Activated CD4-positive, CD25-positive, alpha-beta regulatory T cell (primary cell): ENCODE measurements at regions not wholly inside any gene's neighbourhood (a gene's known extent, or its start where the extent isn't known, plus 50 kb on each side); places are given as distances from the start of the nearest gene placed in this dataset.

ENCODE experiments used
- DNase-seq, 4 experiments: peaks; one replicate each; lab custom pipeline; 2025; lab: John Stamatoyannopoulos, UW

DNA sequence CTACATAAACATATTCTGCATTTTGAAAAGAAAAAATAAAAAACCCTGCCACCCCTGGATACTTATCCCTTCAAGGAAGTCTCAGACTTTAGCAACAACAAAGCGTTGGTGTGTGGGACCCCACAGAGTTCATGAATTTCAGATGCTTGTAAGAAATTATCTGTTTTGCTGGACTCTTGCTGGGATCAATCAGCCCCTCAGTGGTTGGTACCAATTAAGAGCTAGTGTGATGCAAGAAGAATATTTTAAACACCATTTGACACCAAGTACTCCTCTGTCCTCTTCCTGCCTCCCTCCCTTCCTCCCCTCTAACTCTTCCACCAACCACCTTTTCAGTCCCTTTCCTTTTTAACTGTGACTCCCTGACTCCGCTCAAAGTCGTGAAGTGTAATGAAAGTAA, 51.5 kb downstream of the SST start:
- no peak for DNase-seq

DNA sequence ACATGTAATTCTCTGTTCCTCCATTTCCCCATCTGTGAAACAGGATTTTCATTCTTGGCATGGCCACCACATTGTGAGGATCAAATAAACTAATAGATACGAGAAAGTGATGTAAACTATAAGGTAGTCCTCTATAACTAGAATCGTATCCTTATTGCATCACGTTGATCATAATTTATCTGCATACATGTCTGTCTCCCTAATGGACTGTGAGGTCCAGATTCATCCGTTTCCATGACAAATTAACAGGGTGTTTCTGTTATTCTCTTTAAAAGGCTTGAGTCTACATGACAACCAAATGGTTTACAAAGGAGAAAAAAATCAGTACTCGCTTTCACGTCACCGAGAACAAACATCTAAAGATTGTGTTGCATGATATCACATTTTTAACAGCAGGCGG, 53.0 kb downstream of the SST start:
- DNase-seq = no peak

DNA sequence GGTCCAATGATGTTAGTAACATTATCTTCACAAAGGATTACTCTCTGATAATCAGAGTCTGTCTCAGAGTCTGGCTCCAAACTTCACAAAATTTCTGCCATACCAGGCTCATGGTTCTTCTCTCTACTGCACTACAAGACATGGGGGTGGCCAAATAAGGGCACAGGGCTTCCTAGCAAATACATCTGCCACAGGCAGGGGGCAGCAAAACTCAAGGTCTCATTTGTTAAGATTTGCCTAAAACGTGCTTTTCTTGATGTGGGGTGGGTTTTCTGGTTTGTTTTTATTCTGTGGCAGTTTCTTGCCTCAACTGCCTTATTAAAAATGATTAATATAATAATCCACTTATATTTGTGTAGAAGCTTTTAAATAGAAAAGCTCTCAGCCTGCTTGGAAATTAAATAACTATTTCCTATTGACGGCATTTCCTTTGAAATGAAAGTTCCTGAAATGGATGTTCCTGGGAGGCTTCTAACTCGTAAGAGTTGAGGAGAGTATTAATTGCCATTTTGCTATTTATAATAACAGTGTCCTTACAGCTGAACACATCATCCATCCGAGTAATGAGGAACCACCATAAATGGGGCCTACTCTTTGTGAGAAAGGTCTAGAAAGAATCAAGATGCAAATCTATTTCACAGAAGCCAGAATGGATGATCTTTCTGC, 53.8 kb downstream of the SST start:
- peak; percentile 3 to 13 (median 5) for DNase-seq

DNA sequence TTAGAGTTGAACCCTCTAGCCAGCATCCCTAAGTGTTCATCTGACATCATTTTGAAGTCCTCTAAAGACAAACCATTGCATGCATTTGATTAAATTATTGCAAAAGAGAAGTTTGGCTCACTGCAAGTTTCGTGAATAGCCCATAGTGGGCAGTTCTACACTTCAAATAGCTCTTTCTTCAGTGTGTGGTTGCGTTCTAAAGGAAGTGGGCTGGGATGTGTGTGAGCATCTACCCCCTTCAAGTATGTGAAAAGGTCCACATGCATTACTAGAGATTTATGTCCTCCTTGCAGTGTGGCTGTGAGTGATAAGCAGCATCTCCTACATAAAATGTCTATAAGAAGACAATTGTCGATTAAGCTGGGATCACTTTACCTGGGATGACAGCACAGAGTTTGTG, 54.6 kb downstream of the SST start:
- no peak for DNase-seq

DNA sequence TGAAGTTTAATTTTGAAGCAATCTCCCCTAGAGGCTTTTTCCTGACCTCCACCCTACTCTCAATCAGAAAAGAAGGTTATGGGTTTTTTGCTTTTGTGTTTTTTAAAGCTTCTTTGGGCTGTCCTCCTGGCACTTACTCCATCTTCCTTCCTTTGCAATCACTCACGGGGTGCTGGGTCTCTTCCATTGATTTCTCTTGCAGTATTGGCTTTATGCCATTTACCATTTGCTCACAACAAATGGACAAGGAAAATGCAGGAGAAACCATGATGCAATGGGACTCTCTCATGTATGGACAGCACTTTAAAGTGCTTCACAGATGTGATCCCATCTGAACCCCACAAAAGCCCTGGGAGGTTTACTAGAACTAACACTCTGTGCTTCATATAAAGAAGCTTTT, 57.5 kb downstream of the SST start:
- no peak for DNase-seq

DNA sequence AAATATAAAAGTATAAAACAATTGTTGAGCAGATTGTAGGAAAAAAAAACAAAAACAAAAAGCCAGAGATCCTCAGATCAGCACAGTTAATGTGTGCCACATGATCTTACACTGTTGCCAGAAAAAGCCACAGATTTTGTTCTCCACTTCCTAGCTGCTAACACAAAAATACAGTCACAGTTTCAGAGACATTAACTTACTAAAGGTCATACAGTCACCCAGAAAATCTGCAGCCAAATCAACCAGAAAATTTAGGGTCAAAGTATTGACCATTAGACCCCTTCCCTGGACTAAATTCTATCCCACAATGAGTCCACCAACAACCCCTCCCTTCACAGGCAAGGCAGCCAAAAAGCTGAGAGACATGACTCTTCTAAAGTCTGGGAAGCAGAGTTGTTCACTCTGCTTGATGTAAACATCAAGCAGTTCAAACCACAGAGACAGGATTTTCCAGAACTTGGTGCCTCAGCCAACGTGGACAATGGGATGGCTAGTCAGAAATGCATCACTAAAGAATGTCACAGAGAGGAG, 59.1 kb downstream of the SST start:
- no peak for DNase-seq

- no peak for DNase-seq
These were observed 75.9 kb downstream of the SST start for GRCh38 chr3:187594272-187594671.

DNA sequence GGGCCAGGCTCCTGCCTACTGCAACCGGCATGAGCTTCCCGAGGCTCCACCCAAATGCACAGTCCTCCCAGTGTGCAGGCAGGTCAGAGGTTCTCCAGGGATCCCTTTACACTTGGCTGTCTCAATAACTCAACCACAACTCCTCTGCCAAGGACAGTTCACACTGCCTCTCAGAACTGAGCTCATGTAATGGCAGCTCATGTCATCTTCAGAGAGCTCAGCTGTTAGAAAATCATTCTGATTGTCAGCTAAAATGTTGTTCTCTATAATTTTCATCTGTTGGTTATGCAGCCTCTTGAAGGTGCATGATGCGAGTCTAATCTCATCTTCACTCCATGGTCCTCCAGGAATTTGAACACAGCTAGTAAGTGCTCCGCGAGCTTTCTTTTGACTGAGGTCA, 76.7 kb downstream of the SST start:
- DNase-seq = no peak

DNA sequence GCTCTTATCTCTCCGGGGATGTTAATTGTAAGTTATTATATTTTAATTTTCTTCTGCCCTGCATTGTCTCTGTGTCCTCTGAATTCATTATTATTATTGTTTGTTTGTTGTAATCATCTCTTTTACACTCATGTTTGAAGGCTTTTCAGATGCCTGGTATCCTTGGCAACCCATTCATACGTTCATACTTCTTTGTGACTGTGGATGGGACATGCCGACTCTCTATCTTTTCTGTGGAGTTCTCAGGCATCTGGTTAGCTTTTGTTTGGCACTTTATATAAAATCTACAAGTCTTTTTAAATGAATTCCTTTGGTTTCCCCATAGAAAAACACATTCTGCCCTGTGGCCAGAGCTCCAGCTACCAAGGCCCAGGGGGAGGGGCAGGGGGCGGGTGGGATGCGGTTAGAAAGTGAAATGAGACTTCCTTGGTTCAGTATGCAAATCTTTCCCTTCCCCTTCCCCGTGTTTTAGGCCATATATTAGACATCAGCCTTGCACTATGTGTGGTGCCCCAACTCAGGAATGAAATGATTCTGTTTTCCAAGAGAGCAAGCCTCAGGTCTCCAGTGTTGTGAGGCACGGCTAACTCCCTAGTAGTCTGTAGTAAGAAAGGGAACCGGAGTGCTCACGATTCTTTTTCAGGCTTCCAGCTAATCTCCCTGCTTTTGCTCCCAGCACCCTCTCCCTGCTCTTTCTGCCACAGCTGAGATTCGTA, 79.2 kb downstream of the SST start:
- no peak for DNase-seq

GRCh38 chr3:187587076-187587475, 83.1 kb downstream of the SST start:
- no peak for DNase-seq

GRCh38 chr3:187586226-187586625, 84.0 kb downstream of the SST start:
- DNase-seq = no peak

GRCh38 chr3:187572441-187572840, 97.8 kb downstream of the SST start:
- DNase-seq = no peak

DNA sequence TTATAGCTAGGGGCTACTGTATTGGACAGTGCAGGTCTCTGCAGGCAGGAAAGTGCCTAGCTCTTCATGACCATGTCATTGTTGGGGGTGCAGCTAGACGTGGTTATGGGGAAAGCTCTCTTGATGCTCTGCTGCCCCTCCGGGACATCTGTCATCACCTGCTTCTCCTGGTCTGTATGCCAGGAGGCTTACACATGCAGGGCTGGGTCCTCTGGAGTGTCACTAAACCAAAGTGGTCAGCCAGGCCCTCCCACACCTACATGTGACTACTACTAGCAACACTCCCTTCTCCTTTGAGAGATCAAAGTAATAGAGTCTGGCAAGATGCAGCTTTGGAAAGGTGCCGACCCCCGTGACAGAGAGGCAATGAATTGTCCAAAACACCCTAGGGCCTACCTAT, 98.5 kb downstream of the SST start:
- no peak for DNase-seq

GRCh38 chr3:187570776-187571175, 99.4 kb downstream of the SST start:
- no peak for DNase-seq

DNA sequence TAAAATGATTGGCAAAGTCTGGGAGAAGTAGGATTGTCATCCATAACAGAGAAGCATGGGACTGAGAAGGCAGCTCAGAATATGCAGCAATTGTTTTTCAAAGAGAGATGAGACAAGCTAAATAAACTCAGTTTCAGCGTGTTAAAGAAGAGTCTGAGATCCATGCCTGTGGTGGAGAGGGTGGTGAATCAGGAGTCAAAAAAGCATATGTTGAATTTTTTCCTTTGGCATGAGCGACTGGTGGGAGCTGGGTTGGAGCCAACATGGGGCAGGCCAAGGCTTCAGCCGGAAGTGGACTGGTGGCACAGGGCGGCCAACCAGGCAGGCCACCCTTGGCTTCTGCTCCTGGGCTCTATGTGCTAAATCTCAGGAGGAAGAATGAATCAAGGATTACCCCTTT, 102.0 kb downstream of the SST start:
- DNase-seq = no peak

GRCh38 chr3:187567661-187568121, 102.5 kb downstream of the SST start:
- no peak for DNase-seq

DNA sequence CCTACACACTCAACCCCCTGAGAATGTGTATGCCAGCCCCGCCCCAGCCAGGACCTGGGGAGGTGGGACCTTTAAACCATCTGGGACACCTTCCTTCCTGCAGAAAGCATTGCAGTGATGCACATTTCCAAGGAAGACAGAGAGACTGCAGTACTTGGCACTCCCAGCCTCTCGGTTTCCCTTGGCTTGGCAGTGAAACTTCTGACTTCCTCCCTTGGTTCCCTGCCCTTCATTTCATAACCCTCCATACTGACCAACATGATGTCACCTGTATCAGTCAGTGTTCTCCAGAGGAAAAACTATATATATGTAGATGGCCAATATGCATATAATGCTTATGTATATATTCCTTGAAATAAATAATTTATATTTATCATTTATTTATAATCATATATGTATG, 103.2 kb downstream of the SST start:
- no peak for DNase-seq

DNA sequence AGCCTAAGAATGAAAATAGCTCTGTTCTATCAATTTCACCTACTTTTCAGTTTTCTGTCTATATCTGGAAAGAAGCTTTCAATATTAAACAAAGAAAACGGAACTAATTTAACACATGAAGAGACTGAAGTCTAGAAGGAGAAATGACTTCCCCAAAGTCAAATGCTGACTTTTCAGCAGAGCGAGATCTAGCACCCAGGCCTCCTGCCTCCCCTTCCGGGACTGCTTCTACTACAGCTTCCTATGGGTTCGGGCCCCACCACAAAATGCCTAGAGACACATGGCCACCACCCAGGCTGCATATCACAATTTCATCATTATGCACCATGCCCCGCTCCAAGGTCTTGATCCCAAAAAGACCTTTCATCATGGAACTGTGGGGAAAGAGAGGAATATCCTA, 104.5 kb downstream of the SST start:
- DNase-seq = no peak

DNA sequence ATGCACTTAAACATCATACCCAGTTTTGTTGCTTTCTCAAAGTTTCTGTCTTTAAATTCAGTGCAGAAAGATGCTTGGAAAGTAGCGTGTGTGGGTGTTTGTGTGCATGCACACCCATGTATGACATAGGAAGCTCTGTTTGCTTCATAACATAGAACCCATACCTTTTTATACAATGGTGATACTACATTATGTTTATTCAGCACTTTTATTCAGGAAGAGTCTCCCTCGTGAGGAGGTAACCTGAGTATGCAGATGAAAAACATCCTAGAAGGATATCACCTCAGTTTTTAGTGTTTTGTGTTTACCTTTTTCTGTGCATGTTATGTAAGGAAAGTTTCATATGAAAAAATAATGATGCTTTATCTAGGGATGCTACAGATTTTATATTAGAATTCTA, 111.2 kb downstream of the SST start:
- no peak for DNase-seq

DNA sequence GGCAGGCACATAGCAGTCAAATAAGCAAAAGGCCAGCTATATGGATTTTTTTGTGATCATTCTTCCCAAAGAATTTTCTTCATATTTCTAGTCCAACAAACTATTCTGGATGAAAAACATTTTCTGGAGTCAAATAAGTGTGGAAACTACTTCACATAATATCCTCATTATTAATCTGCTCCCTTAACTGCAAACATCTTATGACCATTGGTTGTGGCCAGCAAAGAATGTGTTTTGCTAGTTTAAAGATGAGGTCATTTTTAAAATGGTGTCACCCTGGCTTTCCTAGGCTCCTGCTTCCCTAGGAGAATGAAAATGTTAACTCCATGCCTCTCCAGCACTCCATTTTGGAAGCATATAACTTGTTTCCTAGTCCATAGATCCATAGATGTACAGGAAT, 118.8 kb downstream of the SST start:
- no peak for DNase-seq

GRCh38 chr3:187550446-187550845, 119.7 kb downstream of the SST start:
- DNase-seq = no peak

GRCh38 chr3:187545366-187545765, 124.8 kb downstream of the SST start:
- no peak for DNase-seq

DNA sequence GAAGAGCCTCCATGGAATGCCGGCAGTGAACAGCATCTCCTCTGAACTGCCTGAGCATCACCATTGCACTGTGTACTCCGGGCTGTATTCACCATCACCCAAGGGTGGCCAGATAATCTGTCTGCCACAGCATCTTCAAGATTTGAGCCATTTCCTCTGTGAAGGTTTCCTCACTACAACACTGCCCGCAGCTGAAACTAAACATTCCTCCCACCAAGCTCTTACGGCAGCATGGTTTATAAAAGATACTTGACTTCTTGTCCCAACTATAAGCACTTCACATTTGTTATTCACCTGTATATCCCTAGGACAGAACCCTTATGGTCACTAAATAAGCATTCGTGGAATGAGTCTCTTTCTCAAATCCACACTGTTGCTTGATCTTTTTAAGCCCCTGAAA, 125.9 kb downstream of the SST start:
- no peak for DNase-seq

DNA sequence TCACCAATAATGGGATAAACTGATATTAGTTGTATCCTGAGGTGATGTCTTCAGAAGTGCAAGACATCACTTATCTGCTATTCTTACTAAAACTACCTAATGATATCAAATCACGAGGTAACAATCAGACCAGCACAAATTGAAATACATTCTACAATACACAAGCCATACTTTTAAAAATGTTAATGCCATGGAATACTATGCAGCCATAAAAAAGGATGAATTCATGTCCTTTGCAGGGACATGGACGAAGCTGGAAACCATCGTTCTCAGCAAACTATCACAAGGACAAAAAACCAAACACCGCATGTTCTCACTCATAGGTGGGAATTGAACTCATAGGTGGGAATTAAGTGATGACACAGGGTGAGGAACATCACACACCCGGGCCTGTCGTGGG, 129.3 kb downstream of the SST start:
- no peak for DNase-seq
